Lung (tissue), 11 donors: ENCODE measurements at regions not wholly inside any gene's neighbourhood (a gene's known extent, or its start where the extent isn't known, plus 50 kb on each side); places are given as distances from the start of the nearest gene placed in this dataset.

Source experiments
- ATAC-seq: fragments of 200-7000 bp; cut with Tn5 transposase; one replicate; pipeline ENCODE4 v1.9.1; 2020; ENCODE audit warnings: moderate number of reproducible peaks; ENCODE audit not compliant: insufficient read depth, low FRiP score
- DNase-seq, 3 donors: peaks; one replicate each; pipeline ENCODE4 v3.0.0-alpha.2; 2013 to 2017
- H3K27ac ChIP-seq, 2 donors: one replicate each; pipeline ENCODE4 v1.5.1; 2013; ENCODE audit warnings: mild to moderate bottlenecking in 2 of 2, moderate library complexity in 2 of 2, control low read depth in 1 of 2, inconsistent platforms in 1 of 2, low read depth in 1 of 2, low read length in 1 of 2
- H3K27me3 ChIP-seq, 3 donors: one replicate each; pipeline ENCODE4 v1.5.1; 2013; ENCODE audit warnings: low read length in 2 of 3; ENCODE audit not compliant: control insufficient read depth in 3 of 3, insufficient read depth in 3 of 3
- H3K36me3 ChIP-seq, 4 donors: one replicate each; pipeline ENCODE4 v1.5.1; 2013; ENCODE audit warnings: low read length in 4 of 4, mild to moderate bottlenecking in 1 of 4, moderate library complexity in 1 of 4; ENCODE audit not compliant: control insufficient read depth in 4 of 4, insufficient read depth in 4 of 4
- H3K4me1 ChIP-seq, 5 donors: one replicate each; pipeline ENCODE4 v1.5.1; 2013; ENCODE audit warnings: low read length in 5 of 5, mild to moderate bottlenecking in 2 of 5, moderate library complexity in 1 of 5; ENCODE audit not compliant: control insufficient read depth in 5 of 5, insufficient read depth in 5 of 5
- H3K4me3 ChIP-seq: one replicate; pipeline ENCODE4 v1.5.1; 2013; ENCODE audit warnings: mild to moderate bottlenecking, control low read depth, moderate library complexity
- H3K9ac ChIP-seq, 2 donors: one replicate each; pipeline ENCODE4 v1.5.1; 2013; ENCODE audit warnings: low read length in 2 of 2, control low read depth in 1 of 2; ENCODE audit not compliant: insufficient read depth in 1 of 2
- H3K9me3 ChIP-seq, 4 donors: one replicate each; pipeline ENCODE4 v1.5.1; 2013; ENCODE audit warnings: low read length in 3 of 4, mild to moderate bottlenecking in 1 of 4, moderate library complexity in 1 of 4; ENCODE audit not compliant: control insufficient read depth in 4 of 4, insufficient read depth in 3 of 4
- WGBS, 2 donors: extraction: QIAGEN DNeasy Blood & Tissue Kit; methylation state at CpG; one replicate each; pipeline ENCODE4 v1.1.7; 2013; 5-methylcytosine and 5-hydroxymethylcytosine counted together
- TF ChIP-seq, protein P1 (sequence below): IDR thresholded peaks from 2 replicates; pipeline ENCODE4 v1.5.1; 2012; ENCODE audit warnings: mild to moderate bottlenecking; ENCODE audit errors: control extremely low read depth, extremely low read depth
- donor health status: control.
- donor health status: control.
- donor health status: Bipolar disorder and iron deficiency.
- donor health status: healthy.
- donor health status: DM: yes; HTN: yes; CAD: no.

- DNase-seq (no peak), ATAC-seq (no peak)
These were observed 785.6 kb downstream of the REEP3 start for GRCh38 chr10:64306729-64307327.

DNA sequence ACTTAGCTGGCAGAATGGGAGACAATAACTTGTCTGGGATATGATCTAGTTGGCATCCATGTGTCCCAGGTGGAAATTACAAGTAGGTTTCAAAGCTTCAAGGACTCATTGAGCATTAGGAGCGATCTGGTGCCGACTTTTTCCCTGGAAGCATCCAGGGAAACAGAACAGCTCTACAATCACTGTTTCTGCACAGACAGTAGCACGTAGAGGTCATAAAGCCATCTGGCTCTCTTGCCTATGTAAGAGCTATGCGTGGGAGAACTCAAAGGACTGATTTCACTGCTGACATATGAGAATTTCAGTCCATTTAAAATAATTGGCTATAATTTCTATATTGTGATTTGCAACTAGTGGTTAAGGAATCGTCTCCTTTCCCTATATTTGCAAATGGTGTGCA is 791.7 kb downstream of the REEP3 start:
- peaks cover 0 to 10% (median 5%) of the 10 kb centered on the region in 5 donors for H3K4me1 ChIP-seq
- H3K27ac ChIP-seq: no peak overlapping the region
- TF ChIP-seq, protein P1, sequence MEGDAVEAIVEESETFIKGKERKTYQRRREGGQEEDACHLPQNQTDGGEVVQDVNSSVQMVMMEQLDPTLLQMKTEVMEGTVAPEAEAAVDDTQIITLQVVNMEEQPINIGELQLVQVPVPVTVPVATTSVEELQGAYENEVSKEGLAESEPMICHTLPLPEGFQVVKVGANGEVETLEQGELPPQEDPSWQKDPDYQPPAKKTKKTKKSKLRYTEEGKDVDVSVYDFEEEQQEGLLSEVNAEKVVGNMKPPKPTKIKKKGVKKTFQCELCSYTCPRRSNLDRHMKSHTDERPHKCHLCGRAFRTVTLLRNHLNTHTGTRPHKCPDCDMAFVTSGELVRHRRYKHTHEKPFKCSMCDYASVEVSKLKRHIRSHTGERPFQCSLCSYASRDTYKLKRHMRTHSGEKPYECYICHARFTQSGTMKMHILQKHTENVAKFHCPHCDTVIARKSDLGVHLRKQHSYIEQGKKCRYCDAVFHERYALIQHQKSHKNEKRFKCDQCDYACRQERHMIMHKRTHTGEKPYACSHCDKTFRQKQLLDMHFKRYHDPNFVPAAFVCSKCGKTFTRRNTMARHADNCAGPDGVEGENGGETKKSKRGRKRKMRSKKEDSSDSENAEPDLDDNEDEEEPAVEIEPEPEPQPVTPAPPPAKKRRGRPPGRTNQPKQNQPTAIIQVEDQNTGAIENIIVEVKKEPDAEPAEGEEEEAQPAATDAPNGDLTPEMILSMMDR: no peak
- WGBS, 2 donors: 55% methylated on average over 5 of the region's 5 CpGs
- H3K36me3 ChIP-seq: no peaks in the 10 kb centered on the region
- no peak for ATAC-seq
- no peak overlapping the region for H3K9ac ChIP-seq
- no peak overlapping the region for H3K4me3 ChIP-seq
- peak in 2 of 3 donors; percentile 13 to 67 for DNase-seq
- no peaks in the 10 kb centered on the region for H3K27me3 ChIP-seq
- no peaks in the 10 kb centered on the region for H3K9me3 ChIP-seq

More at GRCh38 chr10:64306729-64307327, 785.6 kb downstream of the REEP3 start:
- Histone ChIP-seq H3K9me3 (no peaks in the 10 kb centered on the region), H3K9ac (no peak overlapping the region), H3K4me3 (no peak overlapping the region), H3K27ac (no peak overlapping the region), H3K4me1 (no peaks in the 10 kb centered on the region), H3K36me3 (no peaks in the 10 kb centered on the region), H3K27me3 (no peaks in the 10 kb centered on the region)
- WGBS, 2 donors: 40 to 65% methylated on average over 3 of the region's 3 CpGs
- TF ChIP-seq, protein P1: no peak

DNA sequence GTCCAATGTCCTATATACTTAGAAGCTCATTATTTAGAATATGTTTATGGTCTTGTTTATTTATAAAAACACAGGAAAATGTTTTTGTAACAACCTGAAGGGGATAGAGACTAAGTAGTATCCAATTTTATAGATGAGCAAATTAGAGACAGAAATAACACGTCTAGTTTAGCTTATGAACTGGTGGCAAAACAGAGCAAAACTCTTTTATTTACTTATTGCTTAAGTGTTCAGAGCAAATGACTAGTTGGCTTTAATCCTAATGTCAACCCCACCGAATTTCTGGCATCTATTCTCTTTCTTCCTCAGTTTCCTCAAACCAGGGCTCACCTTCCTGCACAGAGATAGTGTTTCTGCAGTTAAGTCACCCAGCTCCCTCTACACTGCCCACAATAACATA is 792.8 kb downstream of the REEP3 start:
- Histone ChIP-seq H3K4me1 (peaks cover 0 to 10% (median 5%) of the 10 kb centered on the region in 5 donors), H3K9me3 (no peaks in the 10 kb centered on the region), H3K9ac (no peak overlapping the region), H3K27me3 (no peaks in the 10 kb centered on the region), H3K27ac (no peak overlapping the region), H3K36me3 (no peaks in the 10 kb centered on the region), H3K4me3 (no peak overlapping the region)
- TF ChIP-seq, protein P1: no peak
- ATAC-seq (no peak), DNase-seq (no peak)
- 49 to 53% methylated on average over 2 of the region's 2 CpGs for WGBS, 2 donors

DNA sequence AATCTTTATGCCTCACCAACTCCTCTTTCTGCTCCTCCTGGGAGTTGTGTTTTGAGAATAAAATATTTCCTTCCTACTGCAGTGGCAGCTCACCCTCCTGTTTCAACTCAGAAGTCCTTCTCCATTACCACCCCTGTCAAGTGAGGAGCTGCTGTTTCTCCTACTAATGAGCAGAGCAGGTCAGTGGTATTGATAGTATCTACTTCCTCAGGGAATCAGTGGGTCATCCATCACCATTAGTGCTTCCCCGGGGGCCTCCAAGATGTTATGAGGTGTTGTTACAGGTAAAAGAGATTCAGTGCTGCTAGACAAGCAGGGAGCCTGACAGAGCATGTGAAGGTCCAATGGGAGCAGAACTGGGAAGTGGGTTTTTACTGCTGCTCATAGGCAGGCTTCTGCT is 795.2 kb downstream of the REEP3 start:
- H3K36me3 ChIP-seq: no peaks in the 10 kb centered on the region
- TF ChIP-seq, protein P1: no peak
- no peaks in the 10 kb centered on the region for H3K27me3 ChIP-seq
- peaks cover 0 to 10% (median 5%) of the 10 kb centered on the region in 5 donors for H3K4me1 ChIP-seq
- no peak overlapping the region for H3K27ac ChIP-seq
- H3K9ac ChIP-seq: no peak overlapping the region
- H3K9me3 ChIP-seq: no peaks in the 10 kb centered on the region
- ATAC-seq: no peak
- WGBS, 2 donors: 22 to 34% methylated on average over 1 of the region's 1 CpG
- no peak for DNase-seq
- no peak overlapping the region for H3K4me3 ChIP-seq
